OCI-LY1 (cell line): ENCODE measurements at regions not wholly inside any gene's neighbourhood (a gene's known extent, or its start where the extent isn't known, plus 50 kb on each side); places are given as distances from the start of the nearest gene placed in this dataset.

Experiments used
- H2AFZ ChIP-seq: fragments of 200-600 bp; sonication (generic), shearing (Covaris generic); 2 replicates; pipeline ENCODE4 v1.6.0; 2014; ENCODE audit warnings: antibody characterized with exemption, mild to moderate bottlenecking, low read length
- H3F3A ChIP-seq: fragments of 200-600 bp; sonication (generic), shearing (Covaris generic); 2 replicates; pipeline ENCODE4 v1.6.0; 2014; ENCODE audit warnings: mild to moderate bottlenecking, antibody characterized with exemption, low read length, moderate library complexity; ENCODE audit not compliant: insufficient read depth
- H3K27ac ChIP-seq: fragments of 200-600 bp; sonication (generic); 2 replicates; pipeline ENCODE4 v1.5.1; 2014; ENCODE audit warnings: low read length, mixed run types, mild to moderate bottlenecking, low read depth; ENCODE audit not compliant: poor library complexity, severe bottlenecking
- H3K27me3 ChIP-seq: fragments of 200-600 bp; sonication (generic); 2 replicates; pipeline ENCODE4 v1.6.0; 2014; ENCODE audit warnings: antibody characterized with exemption, mild to moderate bottlenecking, low read length, moderate library complexity; ENCODE audit not compliant: insufficient read depth
- H3K36me3 ChIP-seq: fragments of 200-600 bp; sonication (generic); 2 replicates; pipeline ENCODE4 v1.6.1; 2014; ENCODE audit warnings: mild to moderate bottlenecking, antibody characterized with exemption, low read length, moderate library complexity, mixed read lengths; ENCODE audit not compliant: insufficient read depth
- H3K4me1 ChIP-seq: fragments of 200-600 bp; sonication (generic); 2 replicates; pipeline ENCODE4 v1.5.1; 2014; ENCODE audit warnings: mild to moderate bottlenecking, low read length, moderate library complexity; ENCODE audit not compliant: insufficient read depth, severe bottlenecking
- H3K4me2 ChIP-seq: fragments of 200-600 bp; sonication (generic), shearing (Covaris generic); 2 replicates; pipeline ENCODE4 v1.6.1; 2014; ENCODE audit warnings: low read length
- H3K4me3 ChIP-seq: fragments of 200-600 bp; sonication (generic); 2 replicates; pipeline ENCODE4 v1.5.1; 2014; ENCODE audit warnings: low read length, low read depth, mild to moderate bottlenecking, mixed read lengths; ENCODE audit not compliant: poor library complexity, severe bottlenecking
- H3K79me2 ChIP-seq: fragments of 200-600 bp; shearing (Covaris generic); 2 replicates; pipeline ENCODE4 v1.6.1; 2016; ENCODE audit warnings: mixed run types, low read length, mixed read lengths; ENCODE audit not compliant: insufficient read depth
- H3K9ac ChIP-seq: fragments of 200-600 bp; sonication (generic), shearing (Covaris generic); 2 replicates; pipeline ENCODE4 v1.6.1; 2014; ENCODE audit warnings: mild to moderate bottlenecking, low read length, mixed read lengths
- H3K9me2 ChIP-seq: fragments of 200-600 bp; sonication (generic), shearing (Covaris generic); 2 replicates; pipeline ENCODE4 v1.6.1; 2014; ENCODE audit warnings: low read depth, mild to moderate bottlenecking, low read length, mixed read lengths
- H3K9me3 ChIP-seq: fragments of 200-600 bp; shearing (Covaris generic); 2 replicates; pipeline ENCODE4 v1.6.1; 2014; ENCODE audit warnings: low read length, mixed read lengths
- H4K20me1 ChIP-seq: fragments of 200-600 bp; sonication (generic), shearing (Covaris generic); 2 replicates; pipeline ENCODE4 v1.6.0; 2016; ENCODE audit warnings: mild to moderate bottlenecking, low read length; ENCODE audit not compliant: insufficient read depth
- CTCF ChIP-seq: fragments of 200-600 bp; sonication (generic), shearing (Covaris generic); IDR thresholded peaks from 2 replicates; pipeline ENCODE4 v1.5.1; 2017; ENCODE audit warnings: mild to moderate bottlenecking, antibody characterized with exemption, low read length, moderate library complexity, mixed read lengths
- EZH2 ChIP-seq: fragments of 200-600 bp; sonication (generic), shearing (Covaris generic); IDR thresholded peaks from 2 replicates; pipeline ENCODE4 v1.8.0; 2017; ENCODE audit warnings: borderline replicate concordance, mixed run types, mild to moderate bottlenecking, antibody characterized with exemption, low read length, moderate library complexity, mixed read lengths

DNA sequence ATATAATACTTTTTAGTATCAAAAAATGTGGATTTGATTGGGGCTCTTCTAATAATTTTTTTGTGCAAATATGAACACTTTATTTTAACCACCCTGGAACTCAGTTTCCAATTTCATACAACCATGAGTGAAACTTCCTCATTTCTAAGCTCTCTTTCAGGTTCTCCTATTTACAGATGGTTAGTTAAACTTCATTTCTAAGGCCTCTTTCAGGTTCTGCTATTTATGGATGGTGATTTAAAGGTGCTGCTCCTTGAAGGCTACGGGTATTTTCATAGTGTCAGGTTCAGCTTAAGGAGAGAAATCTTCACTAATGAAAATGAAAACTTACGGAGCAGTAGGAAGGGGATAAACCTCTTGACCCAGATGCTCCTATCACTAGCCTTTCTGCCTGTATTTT, 568.3 kb downstream of the KIF20B start:
- Histone ChIP-seq H3K9me2 (no peaks in the 10 kb centered on the region), H3K27ac (no peak overlapping the region), H3K9ac (no peak overlapping the region), H3F3A (no peaks in the 10 kb centered on the region), H3K4me1 (no peaks in the 10 kb centered on the region), H4K20me1 (no peaks in the 10 kb centered on the region), H3K79me2 (no peaks in the 10 kb centered on the region), H3K4me2 (no peak overlapping the region), H3K4me3 (no peak overlapping the region), H2AFZ (no peak overlapping the region), H3K27me3 (no peaks in the 10 kb centered on the region), H3K9me3 (no peaks in the 10 kb centered on the region), H3K36me3 (no peaks in the 10 kb centered on the region)
- TF ChIP-seq CTCF (no peak), EZH2 (no peak)

DNA sequence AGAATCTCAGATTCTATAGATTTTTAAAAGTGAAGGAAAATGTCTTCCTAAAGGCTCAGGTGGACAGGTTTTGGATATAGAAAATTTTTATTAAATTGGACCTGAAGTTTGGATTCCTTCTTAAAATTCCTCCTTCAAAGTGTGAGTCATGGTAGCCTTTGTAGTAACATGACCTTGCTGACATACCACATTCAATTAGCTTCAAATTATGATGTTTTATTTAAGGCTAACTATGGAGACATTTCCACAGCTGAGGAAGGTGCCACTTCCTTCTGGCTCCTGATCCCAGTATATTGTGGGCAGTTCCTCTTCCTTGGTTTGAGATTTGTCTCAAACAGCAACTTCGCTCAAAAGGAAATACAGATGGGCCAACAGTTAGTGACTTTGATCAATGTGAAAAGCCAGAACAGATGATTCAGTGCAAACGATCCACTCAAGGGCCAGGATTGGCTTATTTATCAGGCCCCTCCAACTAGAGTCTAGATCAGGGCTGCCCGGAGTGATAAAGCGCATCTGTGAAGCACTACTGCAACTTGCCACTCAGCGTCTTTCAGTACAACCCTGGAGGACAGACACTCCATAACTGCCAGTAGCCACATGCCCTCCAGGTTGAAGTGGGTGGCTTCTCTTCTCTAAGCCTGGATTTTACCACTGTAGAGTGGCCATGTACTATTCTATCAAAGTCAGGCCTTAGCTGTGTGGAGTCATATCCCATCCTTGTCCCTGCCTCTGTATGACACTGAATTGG, 573.5 kb downstream of the KIF20B start:
- no peak overlapping the region for H3K4me3 ChIP-seq
- H3K9me3 ChIP-seq: no peaks in the 10 kb centered on the region
- H3K9me2 ChIP-seq: no peaks in the 10 kb centered on the region
- no peaks in the 10 kb centered on the region for H3K36me3 ChIP-seq
- no peaks in the 10 kb centered on the region for H3F3A ChIP-seq
- H3K79me2 ChIP-seq: no peaks in the 10 kb centered on the region
- no peak overlapping the region for H3K9ac ChIP-seq
- H4K20me1 ChIP-seq: no peaks in the 10 kb centered on the region
- H3K4me2 ChIP-seq: no peak overlapping the region
- no peaks in the 10 kb centered on the region for H3K4me1 ChIP-seq
- H2AFZ ChIP-seq: no peak overlapping the region
- H3K27me3 ChIP-seq: no peaks in the 10 kb centered on the region
- TF ChIP-seq CTCF: no peak
- H3K27ac ChIP-seq: no peak overlapping the region

- Histone ChIP-seq H3F3A (no peaks in the 10 kb centered on the region), H3K79me2 (no peaks in the 10 kb centered on the region), H3K4me2 (no peak overlapping the region), H3K27ac (no peak overlapping the region), H2AFZ (no peak overlapping the region), H3K27me3 (no peaks in the 10 kb centered on the region), H3K9me2 (no peaks in the 10 kb centered on the region), H4K20me1 (no peaks in the 10 kb centered on the region), H3K4me1 (no peaks in the 10 kb centered on the region), H3K36me3 (no peaks in the 10 kb centered on the region), H3K4me3 (no peak overlapping the region), H3K9ac (no peak overlapping the region), H3K9me3 (no peaks in the 10 kb centered on the region)
- no peak for TF ChIP-seq CTCF
- TF ChIP-seq EZH2: no peak
Observed at GRCh38 chr10:90276894-90277475, 575.6 kb downstream of the KIF20B start.
